ENCODE measurements at regions not wholly inside any gene's neighbourhood (a gene's known extent, or its start where the extent isn't known, plus 50 kb on each side); places are given as distances from the start of the nearest gene placed in this dataset.

GRCh38 chr4:111120191-111120590 is 497.3 kb upstream of the PITX2 start:
- TF ChIP-seq, protein P1, sequence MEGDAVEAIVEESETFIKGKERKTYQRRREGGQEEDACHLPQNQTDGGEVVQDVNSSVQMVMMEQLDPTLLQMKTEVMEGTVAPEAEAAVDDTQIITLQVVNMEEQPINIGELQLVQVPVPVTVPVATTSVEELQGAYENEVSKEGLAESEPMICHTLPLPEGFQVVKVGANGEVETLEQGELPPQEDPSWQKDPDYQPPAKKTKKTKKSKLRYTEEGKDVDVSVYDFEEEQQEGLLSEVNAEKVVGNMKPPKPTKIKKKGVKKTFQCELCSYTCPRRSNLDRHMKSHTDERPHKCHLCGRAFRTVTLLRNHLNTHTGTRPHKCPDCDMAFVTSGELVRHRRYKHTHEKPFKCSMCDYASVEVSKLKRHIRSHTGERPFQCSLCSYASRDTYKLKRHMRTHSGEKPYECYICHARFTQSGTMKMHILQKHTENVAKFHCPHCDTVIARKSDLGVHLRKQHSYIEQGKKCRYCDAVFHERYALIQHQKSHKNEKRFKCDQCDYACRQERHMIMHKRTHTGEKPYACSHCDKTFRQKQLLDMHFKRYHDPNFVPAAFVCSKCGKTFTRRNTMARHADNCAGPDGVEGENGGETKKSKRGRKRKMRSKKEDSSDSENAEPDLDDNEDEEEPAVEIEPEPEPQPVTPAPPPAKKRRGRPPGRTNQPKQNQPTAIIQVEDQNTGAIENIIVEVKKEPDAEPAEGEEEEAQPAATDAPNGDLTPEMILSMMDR (IDR thresholded peaks at IDR 0.05), result no peak
- TF ChIP-seq ZFX (IDR thresholded peaks at IDR 0.05; ENCODE audit: borderline replicate concordance), result no peak
